GM23248 (cell line): ENCODE measurements at regions not wholly inside any gene's neighbourhood (a gene's known extent, or its start where the extent isn't known, plus 50 kb on each side); places are given as distances from the start of the nearest gene placed in this dataset.
A peak's percentile ranks its signal among the peaks of the same experiment; 100 is the strongest.

Source experiments
- DNase-seq: peaks from one replicate; pipeline ENCODE4 v3.0.0-alpha.2; 2015
- H2AFZ ChIP-seq: fragments of 200-600 bp; sonication (generic); 2 replicates; pipeline ENCODE4 v1.6.1; 2016; ENCODE audit warnings: antibody characterized with exemption
- H3F3A ChIP-seq: fragments of 200-600 bp; sonication (generic); 2 replicates; pipeline ENCODE4 v1.6.1; 2016; ENCODE audit warnings: mild to moderate bottlenecking, antibody characterized with exemption, mixed run types; ENCODE audit not compliant: insufficient read depth
- H3K27ac ChIP-seq: fragments of 200-600 bp; sonication (generic); 2 replicates; pipeline ENCODE4 v1.5.1; 2016; ENCODE audit warnings: mild to moderate bottlenecking
- H3K27me3 ChIP-seq: fragments of 200-600 bp; sonication (generic); replicated peaks from 2 replicates; pipeline ENCODE4 v1.6.1; 2016; ENCODE audit warnings: mild to moderate bottlenecking; ENCODE audit not compliant: insufficient read depth
- H3K36me3 ChIP-seq: fragments of 200-600 bp; sonication (generic); 2 replicates; pipeline ENCODE4 v1.6.1; 2016; ENCODE audit warnings: low read depth, mild to moderate bottlenecking
- H3K4me1 ChIP-seq: fragments of 200-600 bp; sonication (generic); 2 replicates; pipeline ENCODE4 v1.6.1; 2016; ENCODE audit warnings: mild to moderate bottlenecking; ENCODE audit not compliant: insufficient read depth
- H3K4me2 ChIP-seq: fragments of 200-600 bp; sonication (generic); one replicate; pipeline ENCODE4 v1.6.1; 2016; ENCODE audit warnings: mild to moderate bottlenecking; ENCODE audit not compliant: unreplicated experiment
- H3K4me3 ChIP-seq: fragments of 200-600 bp; sonication (generic); 2 replicates; pipeline ENCODE4 v1.5.1; 2016; ENCODE audit warnings: mild to moderate bottlenecking
- H3K79me2 ChIP-seq: fragments of 200-600 bp; sonication (generic); 2 replicates; pipeline ENCODE4 v1.6.1; 2016; ENCODE audit warnings: mild to moderate bottlenecking; ENCODE audit not compliant: insufficient read depth
- H3K9ac ChIP-seq: fragments of 200-600 bp; sonication (generic); 2 replicates; pipeline ENCODE4 v1.6.1; 2016; ENCODE audit warnings: mild to moderate bottlenecking
- H3K9me2 ChIP-seq: fragments of 200-600 bp; sonication (generic); 2 replicates; pipeline ENCODE4 v1.6.1; 2016; ENCODE audit warnings: mixed run types, mild to moderate bottlenecking, moderate library complexity; ENCODE audit not compliant: insufficient read depth
- H3K9me3 ChIP-seq: fragments of 200-600 bp; sonication (generic); one replicate; pipeline ENCODE4 v1.6.1; 2017; ENCODE audit warnings: low read depth
- H4K20me1 ChIP-seq: fragments of 200-600 bp; sonication (generic); 2 replicates; pipeline ENCODE4 v1.6.0; 2016; ENCODE audit not compliant: insufficient read depth
- EZH2 ChIP-seq: fragments of 200-600 bp; sonication (generic); IDR thresholded peaks from 2 replicates; pipeline ENCODE4 v1.6.1; 2018; ENCODE audit warnings: antibody characterized with exemption, mild to moderate bottlenecking; ENCODE audit not compliant: insufficient read depth, poor library complexity, severe bottlenecking
- EZH2phosphoT487 ChIP-seq: fragments of 200-600 bp; sonication (generic); IDR thresholded peaks from 2 replicates; pipeline ENCODE4 v1.6.1; 2018; ENCODE audit warnings: antibody characterized with exemption, moderate library complexity, mild to moderate bottlenecking, low read depth; ENCODE audit not compliant: insufficient read depth
- WGBS, 2 experiments: methylation state at CpG; one replicate each; pipeline ENCODE4 v1.1.6; 2015 to 2017; ENCODE audit warnings: low lambda C conversion rate in 2 of 2, low coverage in 1 of 2; ENCODE audit errors: missing lambda C conversion rate in 2 of 2; 5-methylcytosine and 5-hydroxymethylcytosine counted together
- in situ Hi-C: fragments of 300-500 bp; cut with MboI; formaldehyde crosslinking; loops from 2 replicates; pipeline ENCODE4 v1.15.0; 2020

- in situ Hi-C loops, result no loop called here
- no peaks in the 10 kb centered on the region for H3K9me3 ChIP-seq
- TF ChIP-seq EZH2, result no peak
- no peak for TF ChIP-seq EZH2phosphoT487
Measured at GRCh38 chr20:6637160-6637579, 130.3 kb upstream of the BMP2 start.

GRCh38 chr20:6636209-6637159 lies 131.0 kb upstream of the BMP2 start:
- WGBS, 2 experiments, result 5 to 6% methylated on average over 8 of the region's 8 CpGs
- TF ChIP-seq EZH2, result no peak
- Histone ChIP-seq H3K4me2 (peak overlapping the region; percentile 28), H3K9ac (no peak overlapping the region), H3K9me3 (no peaks in the 10 kb centered on the region), H3K27ac (no peak overlapping the region), H3F3A (no peaks in the 10 kb centered on the region), H2AFZ (no peak overlapping the region), H3K4me1 (peaks cover 5% of the 10 kb centered on the region; the same call in 1 of the 2 replicates), H3K79me2 (no peaks in the 10 kb centered on the region), H3K9me2 (no peaks in the 10 kb centered on the region), H4K20me1 (no peaks in the 10 kb centered on the region), H3K36me3 (no peaks in the 10 kb centered on the region), H3K27me3 (peaks cover 28% of the 10 kb centered on the region), H3K4me3 (no peak overlapping the region)
- in situ Hi-C loops, result no loop called here
- DNase-seq, result peak; percentile 80

More at GRCh38 chr20:6637160-6637579, 130.3 kb upstream of the BMP2 start:
- no peaks in the 10 kb centered on the region for H3K79me2 ChIP-seq
- peaks cover 5% of the 10 kb centered on the region; the same call in 1 of the 2 replicates for H3K4me1 ChIP-seq
- DNase-seq, result no peak
- no peak overlapping the region for H2AFZ ChIP-seq
- H3F3A ChIP-seq, result no peaks in the 10 kb centered on the region
- H3K27ac ChIP-seq, result no peak overlapping the region
- no peaks in the 10 kb centered on the region for H4K20me1 ChIP-seq
- H3K9me2 ChIP-seq, result no peaks in the 10 kb centered on the region
- no peak overlapping the region for H3K4me3 ChIP-seq
- peaks cover 32% of the 10 kb centered on the region for H3K27me3 ChIP-seq
- H3K9ac ChIP-seq, result no peak overlapping the region
- H3K36me3 ChIP-seq, result no peaks in the 10 kb centered on the region
- H3K4me2 ChIP-seq, result no peak overlapping the region

GRCh38 chr20:6635034-6635736 lies 132.3 kb upstream of the BMP2 start:
- no peak overlapping the region for H3K4me2 ChIP-seq
- no peak overlapping the region for H2AFZ ChIP-seq
- no peak overlapping the region for H3K4me3 ChIP-seq
- peaks cover 26% of the 10 kb centered on the region for H3K27me3 ChIP-seq
- H3K9me2 ChIP-seq, result no peaks in the 10 kb centered on the region
- H3K9ac ChIP-seq, result no peak overlapping the region
- H3K9me3 ChIP-seq, result no peaks in the 10 kb centered on the region
- no peaks in the 10 kb centered on the region for H4K20me1 ChIP-seq
- H3K36me3 ChIP-seq, result no peaks in the 10 kb centered on the region
- DNase-seq, result no peak
- H3F3A ChIP-seq, result no peaks in the 10 kb centered on the region
- in situ Hi-C loops, result no loop called here
- H3K27ac ChIP-seq, result no peak overlapping the region
- WGBS, 2 experiments, result 44% methylated on average over 1 of the region's 1 CpG; no CpG with 5 or more reads in 1 of the 2 experiments
- H3K79me2 ChIP-seq, result no peaks in the 10 kb centered on the region
- H3K4me1 ChIP-seq, result peaks cover 5% of the 10 kb centered on the region; the same call in 1 of the 2 replicates
- TF ChIP-seq EZH2phosphoT487, result no peak
- TF ChIP-seq EZH2, result no peak

- in situ Hi-C loops, result no loop called here
- whole genome bisulfite sequencing, 2 experiments, result 3 to 4% methylated on average over 4 of the region's 4 CpGs
Measured at GRCh38 chr20:6632187-6632586, 135.3 kb upstream of the BMP2 start.

More at GRCh38 chr20:6632187-6632586, 135.3 kb upstream of the BMP2 start:
- peak; percentile 24 for DNase-seq
- Histone ChIP-seq H2AFZ (no peak overlapping the region), H3K79me2 (no peaks in the 10 kb centered on the region), H3K4me2 (no peak overlapping the region), H3K36me3 (no peaks in the 10 kb centered on the region), H3K9me3 (no peaks in the 10 kb centered on the region), H3K4me3 (no peak overlapping the region), H4K20me1 (no peaks in the 10 kb centered on the region), H3K27ac (no peak overlapping the region), H3K9ac (no peak overlapping the region), H3F3A (no peaks in the 10 kb centered on the region), H3K4me1 (peaks cover 5% of the 10 kb centered on the region; the same call in 1 of the 2 replicates), H3K9me2 (no peaks in the 10 kb centered on the region), H3K27me3 (peaks cover 38% of the 10 kb centered on the region)
- TF ChIP-seq EZH2, result no peak
- TF ChIP-seq EZH2phosphoT487, result no peak
